ENCODE measurements at regions not wholly inside any gene's neighbourhood (a gene's known extent, or its start where the extent isn't known, plus 50 kb on each side); places are given as distances from the start of the nearest gene placed in this dataset.

DNA sequence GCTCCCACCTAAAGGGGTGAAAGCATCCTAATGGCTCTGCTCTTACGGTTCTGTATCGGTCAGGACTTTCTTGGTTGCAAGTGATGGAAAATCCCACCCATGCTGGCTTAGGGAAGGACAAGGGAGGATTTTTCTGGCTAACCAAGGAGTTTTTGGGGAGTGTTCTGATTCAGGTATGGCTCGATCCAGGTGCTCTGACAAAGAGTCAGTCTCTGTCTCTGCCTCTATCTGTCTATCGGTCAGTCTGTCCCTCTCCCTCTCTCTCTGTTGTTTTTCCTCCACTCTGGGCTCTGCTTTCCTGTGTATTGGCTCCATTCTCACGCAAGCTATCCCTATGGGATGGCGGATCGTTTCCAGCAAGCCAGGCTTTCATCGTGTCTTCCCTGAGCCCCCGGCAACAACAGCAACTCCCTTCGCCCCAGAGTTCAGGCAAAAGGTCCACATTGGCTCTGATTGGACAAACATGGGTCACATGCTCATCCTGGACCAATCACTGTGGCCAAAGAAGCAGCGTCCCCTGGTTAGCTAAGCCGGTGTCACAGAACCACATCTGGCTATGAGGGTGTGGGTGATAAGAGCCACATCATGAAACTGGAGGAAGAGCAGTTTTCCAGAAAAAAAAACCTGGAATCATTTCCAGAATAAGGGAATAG, 160.3 kb downstream of the BMP7 start:
- H3K4me1 Mint-ChIP-seq (ENCODE audit: low read depth), result no peaks in the 10 kb centered on the region
- TF ChIP-seq, protein P1, sequence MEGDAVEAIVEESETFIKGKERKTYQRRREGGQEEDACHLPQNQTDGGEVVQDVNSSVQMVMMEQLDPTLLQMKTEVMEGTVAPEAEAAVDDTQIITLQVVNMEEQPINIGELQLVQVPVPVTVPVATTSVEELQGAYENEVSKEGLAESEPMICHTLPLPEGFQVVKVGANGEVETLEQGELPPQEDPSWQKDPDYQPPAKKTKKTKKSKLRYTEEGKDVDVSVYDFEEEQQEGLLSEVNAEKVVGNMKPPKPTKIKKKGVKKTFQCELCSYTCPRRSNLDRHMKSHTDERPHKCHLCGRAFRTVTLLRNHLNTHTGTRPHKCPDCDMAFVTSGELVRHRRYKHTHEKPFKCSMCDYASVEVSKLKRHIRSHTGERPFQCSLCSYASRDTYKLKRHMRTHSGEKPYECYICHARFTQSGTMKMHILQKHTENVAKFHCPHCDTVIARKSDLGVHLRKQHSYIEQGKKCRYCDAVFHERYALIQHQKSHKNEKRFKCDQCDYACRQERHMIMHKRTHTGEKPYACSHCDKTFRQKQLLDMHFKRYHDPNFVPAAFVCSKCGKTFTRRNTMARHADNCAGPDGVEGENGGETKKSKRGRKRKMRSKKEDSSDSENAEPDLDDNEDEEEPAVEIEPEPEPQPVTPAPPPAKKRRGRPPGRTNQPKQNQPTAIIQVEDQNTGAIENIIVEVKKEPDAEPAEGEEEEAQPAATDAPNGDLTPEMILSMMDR (IDR thresholded peaks at IDR 0.05), result no peak
- ATAC-seq, result no peak
- POLR2A ChIA-PET, result no interaction called here
- no peaks in the 10 kb centered on the region for H3K9me3 Mint-ChIP-seq
- CTCF ChIA-PET, result interaction anchor here (1.1 kb wide), 1 partner anchor 227 kb away, joined by 4 read pairs; no protein-coding TSS in a partner anchor
- H3K36me3 Mint-ChIP-seq (ENCODE audit: low read depth), result no peaks in the 10 kb centered on the region
- DNase-seq, result no peak
- H3K27ac Mint-ChIP-seq, result no peak overlapping the region
- H3K27me3 Mint-ChIP-seq, result no peaks in the 10 kb centered on the region
- no peak overlapping the region for H3K4me3 Mint-ChIP-seq
- intact Hi-C loops (cut with micrococcal nuclease), result no loop called here

DNA sequence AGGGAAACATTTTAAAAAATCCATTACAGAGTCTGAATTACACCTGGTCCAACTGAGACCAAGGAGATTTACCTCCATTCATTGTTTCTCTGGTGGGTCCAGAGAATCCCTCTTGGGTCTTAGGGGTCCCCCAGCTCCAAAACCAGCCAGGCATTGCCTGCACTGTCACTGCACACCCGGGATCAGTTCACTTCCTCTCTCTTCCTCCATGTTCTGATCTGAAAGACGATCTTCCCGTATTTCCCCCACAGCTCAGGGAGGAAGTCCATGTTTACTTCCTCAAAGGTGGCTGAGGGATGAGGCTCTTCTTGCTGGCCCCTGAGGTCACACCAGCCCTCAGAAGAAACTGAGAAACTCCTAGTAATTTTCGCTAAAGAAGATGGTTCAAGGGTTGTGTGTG, 159.7 kb downstream of the BMP7 start:
- Mint-ChIP-seq H3K9me3 (no peaks in the 10 kb centered on the region), H3K27ac (no peak overlapping the region), H3K27me3 (no peaks in the 10 kb centered on the region)

DNA sequence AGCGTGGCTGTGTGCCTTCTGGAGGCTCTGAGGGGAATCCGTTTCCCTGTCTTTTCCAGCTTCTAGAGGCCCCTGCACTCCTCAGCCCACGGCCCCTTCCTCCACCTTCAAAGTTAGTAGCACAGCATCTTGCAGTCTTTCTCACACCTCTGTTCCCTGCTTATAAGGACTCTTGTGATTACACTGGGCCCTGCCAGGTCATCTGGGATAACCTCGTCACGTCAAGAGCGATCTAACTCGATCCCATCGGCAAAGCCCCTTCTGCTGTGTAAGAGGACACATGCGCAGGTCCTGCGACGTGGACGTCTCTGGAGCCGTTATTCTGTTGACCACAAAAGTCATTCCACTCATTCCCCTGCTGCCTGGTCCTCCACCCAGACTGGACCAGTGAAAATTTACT, 159.2 kb downstream of the BMP7 start:
- DNase-seq (no peak), ATAC-seq (no peak)
- H3K9me3 Mint-ChIP-seq, result no peaks in the 10 kb centered on the region
- no peaks in the 10 kb centered on the region for H3K27me3 Mint-ChIP-seq
- TF ChIP-seq, protein P1 (IDR thresholded peaks at IDR 0.05), result no peak
- no peak overlapping the region for H3K27ac Mint-ChIP-seq
- no peaks in the 10 kb centered on the region for H3K4me1 Mint-ChIP-seq (ENCODE audit: low read depth)
- CTCF ChIA-PET, result no interaction called here
- H3K4me3 Mint-ChIP-seq, result no peak overlapping the region
- POLR2A ChIA-PET, result no interaction called here
- intact Hi-C loops (cut with micrococcal nuclease), result no loop called here
- H3K36me3 Mint-ChIP-seq (ENCODE audit: low read depth), result no peaks in the 10 kb centered on the region

More for the DNA sequence above, 159.7 kb downstream of the BMP7 start:
- TF ChIP-seq, protein P1 (IDR thresholded peaks at IDR 0.05), result no peak
- intact Hi-C loops (cut with micrococcal nuclease), result no loop called here
- CTCF ChIA-PET, result interaction anchor here (1.1 kb wide), 1 partner anchor 226 kb away, joined by 4 read pairs; no protein-coding TSS in a partner anchor
- POLR2A ChIA-PET, result no interaction called here
- Mint-ChIP-seq H3K36me3 (ENCODE audit: low read depth) (no peaks in the 10 kb centered on the region), H3K4me3 (no peak overlapping the region), H3K4me1 (ENCODE audit: low read depth) (no peaks in the 10 kb centered on the region)
- DNase-seq, result no peak
- ATAC-seq, result no peak

DNA sequence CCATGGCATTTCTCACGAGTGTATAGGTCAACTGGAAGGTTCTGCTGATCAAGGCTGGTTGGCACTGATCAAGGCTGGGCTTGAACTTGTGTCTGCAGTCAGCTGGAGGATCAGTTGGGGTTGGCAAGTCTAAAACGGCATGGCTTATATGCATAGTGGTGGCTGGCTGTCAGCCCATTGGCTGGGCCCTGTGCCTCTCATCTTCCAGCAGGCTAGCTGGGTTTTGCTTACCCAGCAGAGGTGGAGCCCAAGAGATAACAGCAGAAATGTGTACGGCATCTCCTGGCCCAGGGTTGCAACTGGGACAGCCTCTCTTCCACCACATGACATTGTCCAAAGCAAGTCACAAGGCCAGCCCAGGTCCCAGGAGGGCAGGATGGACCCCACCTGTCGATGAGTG, 158.2 kb downstream of the BMP7 start:
- no peak for ATAC-seq
- Mint-ChIP-seq H3K4me1 (ENCODE audit: low read depth) (no peaks in the 10 kb centered on the region), H3K9me3 (no peaks in the 10 kb centered on the region), H3K4me3 (no peak overlapping the region), H3K36me3 (ENCODE audit: low read depth) (no peaks in the 10 kb centered on the region), H3K27me3 (no peaks in the 10 kb centered on the region), H3K27ac (no peak overlapping the region)
- no peak for DNase-seq
- POLR2A ChIA-PET, result interaction anchor here (0.6 kb wide), 1 partner anchor 580 kb away, joined by 3 read pairs; no protein-coding TSS in a partner anchor
- intact Hi-C loops (cut with micrococcal nuclease), result no loop called here
- TF ChIP-seq, protein P1 (IDR thresholded peaks at IDR 0.05), result no peak
- CTCF ChIA-PET, result no interaction called here

DNA sequence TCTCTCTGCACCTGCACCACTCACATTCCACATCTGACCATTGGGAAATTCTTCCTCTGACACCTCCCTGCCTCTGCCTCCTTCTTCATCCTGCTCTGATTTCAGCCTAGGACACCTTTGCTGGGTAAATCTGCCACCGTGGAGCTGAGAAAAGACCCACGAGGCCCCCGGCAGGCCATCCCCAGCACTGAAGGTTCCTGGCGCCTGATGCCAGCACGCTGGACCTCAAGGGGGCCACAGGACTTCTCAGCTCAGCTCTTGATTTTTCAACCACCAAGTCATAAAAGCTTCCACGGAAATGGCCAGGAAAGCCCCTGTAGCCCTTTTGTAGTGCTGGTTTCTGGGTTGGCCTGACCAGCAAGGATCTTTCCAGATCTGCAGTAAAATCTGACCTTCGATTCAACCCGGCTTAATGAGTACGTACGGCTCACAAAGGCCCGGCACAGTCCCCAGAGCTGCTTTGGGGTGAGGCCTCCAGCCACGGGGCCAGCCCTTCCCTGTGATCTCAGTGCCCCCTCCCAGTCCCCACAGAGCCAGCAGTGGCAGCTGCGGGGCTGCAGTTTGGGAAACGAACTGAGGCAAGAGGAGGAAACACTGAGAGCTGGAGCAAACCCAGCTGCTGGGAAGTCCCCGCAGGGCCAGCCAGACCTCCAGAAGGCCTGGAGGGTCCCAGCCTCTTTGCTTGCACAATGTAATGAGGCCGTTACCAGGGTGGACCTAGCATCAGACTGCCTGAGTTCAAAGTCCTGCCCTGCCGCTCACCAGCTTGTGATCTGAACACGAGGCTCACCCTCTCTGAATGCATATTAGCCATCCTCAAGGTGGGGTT, 157.5 kb downstream of the BMP7 start:
- ATAC-seq, result no peak

More for the DNA sequence above, 157.5 kb downstream of the BMP7 start:
- Mint-ChIP-seq H3K27ac (no peak overlapping the region), H3K27me3 (no peaks in the 10 kb centered on the region), H3K4me1 (ENCODE audit: low read depth) (no peaks in the 10 kb centered on the region), H3K36me3 (ENCODE audit: low read depth) (no peaks in the 10 kb centered on the region), H3K9me3 (no peaks in the 10 kb centered on the region), H3K4me3 (no peak overlapping the region)
- ChIA-PET POLR2A (interaction anchor here (0.6 kb wide), 1 partner anchor 581 kb away, joined by 3 read pairs; no protein-coding TSS in a partner anchor), CTCF (no interaction called here)
- intact Hi-C loops (cut with micrococcal nuclease), result no loop called here
- TF ChIP-seq, protein P1 (IDR thresholded peaks at IDR 0.05), result no peak
- no peak for DNase-seq
